ENCODE measurements at regions not wholly inside any gene's neighbourhood (a gene's known extent, or its start where the extent isn't known, plus 50 kb on each side); places are given as distances from the start of the nearest gene placed in this dataset.

DNA sequence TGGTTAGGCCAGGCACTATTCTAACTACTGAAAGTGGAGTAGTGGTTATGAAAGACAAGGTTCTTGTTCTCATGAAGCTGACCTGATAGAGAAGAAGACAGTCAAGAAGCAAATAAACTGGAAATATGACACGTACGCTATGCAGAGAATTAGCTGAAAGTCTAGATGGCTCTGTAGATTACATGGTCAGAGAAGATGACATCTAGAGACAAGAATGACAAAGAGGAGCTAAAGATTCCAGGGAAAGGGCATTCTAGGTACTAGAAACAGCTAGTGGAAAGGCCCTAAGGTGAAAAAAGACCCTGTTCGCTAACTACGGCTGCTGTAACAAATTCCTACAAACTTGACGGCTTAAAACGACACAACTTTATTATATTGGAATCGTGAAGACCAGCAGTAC, 68.0 kb upstream of the NRIP1 start:
- TF ChIP-seq, protein P1, sequence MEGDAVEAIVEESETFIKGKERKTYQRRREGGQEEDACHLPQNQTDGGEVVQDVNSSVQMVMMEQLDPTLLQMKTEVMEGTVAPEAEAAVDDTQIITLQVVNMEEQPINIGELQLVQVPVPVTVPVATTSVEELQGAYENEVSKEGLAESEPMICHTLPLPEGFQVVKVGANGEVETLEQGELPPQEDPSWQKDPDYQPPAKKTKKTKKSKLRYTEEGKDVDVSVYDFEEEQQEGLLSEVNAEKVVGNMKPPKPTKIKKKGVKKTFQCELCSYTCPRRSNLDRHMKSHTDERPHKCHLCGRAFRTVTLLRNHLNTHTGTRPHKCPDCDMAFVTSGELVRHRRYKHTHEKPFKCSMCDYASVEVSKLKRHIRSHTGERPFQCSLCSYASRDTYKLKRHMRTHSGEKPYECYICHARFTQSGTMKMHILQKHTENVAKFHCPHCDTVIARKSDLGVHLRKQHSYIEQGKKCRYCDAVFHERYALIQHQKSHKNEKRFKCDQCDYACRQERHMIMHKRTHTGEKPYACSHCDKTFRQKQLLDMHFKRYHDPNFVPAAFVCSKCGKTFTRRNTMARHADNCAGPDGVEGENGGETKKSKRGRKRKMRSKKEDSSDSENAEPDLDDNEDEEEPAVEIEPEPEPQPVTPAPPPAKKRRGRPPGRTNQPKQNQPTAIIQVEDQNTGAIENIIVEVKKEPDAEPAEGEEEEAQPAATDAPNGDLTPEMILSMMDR (IDR thresholded peaks at IDR 0.05) = no peak
- no peak for TF ChIP-seq POLR2A (IDR thresholded peaks at IDR 0.05)

Data from prostate gland (tissue), 2 donors.